ENCODE measurements at regions not wholly inside any gene's neighbourhood (a gene's known extent, or its start where the extent isn't known, plus 50 kb on each side); places are given as distances from the start of the nearest gene placed in this dataset.
"Not testable (repeated sequence)": the region's sequence is repeated elsewhere in the genome, so short reads cannot be mapped to it uniquely, and the experiment has no call there.

DNA sequence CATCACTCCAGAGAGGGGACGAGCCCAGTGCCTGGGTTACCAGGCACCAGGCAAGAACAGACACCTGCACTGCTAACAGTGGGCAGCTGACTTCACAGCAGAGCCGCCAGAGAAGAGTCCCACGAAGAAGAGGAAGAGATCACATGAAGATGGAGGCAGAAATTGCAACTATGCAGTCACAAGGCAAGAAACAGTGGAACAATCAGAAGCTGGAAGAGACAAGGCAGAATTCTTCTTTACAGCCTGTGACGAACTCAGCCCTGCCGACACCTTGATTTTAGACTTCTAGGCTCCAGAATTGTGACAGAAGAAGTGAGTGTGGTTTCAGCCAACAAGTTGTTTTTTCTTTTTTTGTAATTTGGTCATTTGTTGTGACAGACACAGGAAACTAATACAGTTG is 59.2 kb downstream of the IL12A start:
- no peaks in the 10 kb centered on the region for H3K4me1 Mint-ChIP-seq
- no peak for ATAC-seq (ENCODE audit: low read depth)
- H3K27ac Mint-ChIP-seq = no peak overlapping the region
- H3K9me3 Mint-ChIP-seq = peaks cover 4% of the 10 kb centered on the region
- peaks cover 2% of the 10 kb centered on the region for H3K36me3 Mint-ChIP-seq
- H3K4me3 Mint-ChIP-seq = no peak overlapping the region
- DNase-seq (ENCODE audit: low spot score in 2 of 2) = no peak
- peaks cover 8% of the 10 kb centered on the region for H3K27me3 Mint-ChIP-seq

DNA sequence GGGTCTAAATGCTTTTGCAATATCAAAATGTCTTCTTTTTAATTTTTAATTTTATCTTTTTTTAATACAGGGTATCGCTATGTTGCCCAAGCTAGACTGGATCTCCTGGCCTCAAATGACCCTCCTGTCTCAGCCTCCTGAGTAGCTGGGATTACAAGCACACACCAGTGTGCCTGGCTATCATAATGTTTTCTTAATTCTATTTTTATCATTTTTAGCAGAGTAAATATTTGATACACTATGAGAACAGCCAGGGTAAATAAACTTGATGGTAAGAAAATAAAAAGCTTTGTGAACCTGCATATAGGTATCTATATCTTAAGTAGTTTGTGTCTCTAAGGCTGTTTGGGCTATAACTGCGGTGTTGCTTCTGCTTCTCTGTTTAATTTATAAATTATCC is 60.4 kb downstream of the IL12A start:
- no peaks in the 10 kb centered on the region for H3K4me1 Mint-ChIP-seq
- ATAC-seq (ENCODE audit: low read depth) (no peak), DNase-seq (ENCODE audit: low spot score in 2 of 2) (no peak)
- no peak overlapping the region for H3K4me3 Mint-ChIP-seq
- H3K27me3 Mint-ChIP-seq = peaks cover 6% of the 10 kb centered on the region
- no peaks in the 10 kb centered on the region for H3K36me3 Mint-ChIP-seq
- no peaks in the 10 kb centered on the region for H3K9me3 Mint-ChIP-seq
- H3K27ac Mint-ChIP-seq = no peak overlapping the region

DNA sequence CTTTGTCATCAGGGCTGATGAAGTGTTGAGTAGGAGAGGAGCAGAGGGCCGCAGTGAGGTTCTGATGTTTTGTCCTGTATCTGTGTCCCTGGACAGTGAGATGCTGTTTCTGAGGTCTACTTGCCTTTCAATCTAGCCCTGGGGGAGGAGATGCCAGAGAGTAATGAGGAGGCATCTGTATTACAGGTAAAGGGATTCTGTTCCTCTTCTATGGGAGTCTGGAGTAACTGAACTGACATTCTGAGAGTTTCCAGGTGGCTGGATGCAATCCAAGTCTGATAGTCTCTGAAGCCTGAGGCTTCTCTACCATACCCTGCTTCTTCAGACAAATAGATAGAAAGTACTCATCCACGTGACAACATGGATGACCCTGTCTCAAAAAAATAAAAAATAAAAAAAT is 60.9 kb downstream of the IL12A start:
- Mint-ChIP-seq H3K4me1 (no peaks in the 10 kb centered on the region), H3K27ac (no peak overlapping the region), H3K9me3 (no peaks in the 10 kb centered on the region), H3K4me3 (no peak overlapping the region), H3K36me3 (no peaks in the 10 kb centered on the region), H3K27me3 (peaks cover 6% of the 10 kb centered on the region)
- DNase-seq (ENCODE audit: low spot score in 2 of 2) (no peak), ATAC-seq (ENCODE audit: low read depth) (no peak)

- H3K36me3 Mint-ChIP-seq = no peaks in the 10 kb centered on the region
- DNase-seq (ENCODE audit: low spot score in 2 of 2) = no peak
- peaks cover 8% of the 10 kb centered on the region for H3K27me3 Mint-ChIP-seq
- ATAC-seq (ENCODE audit: low read depth) = no peak
- H3K27ac Mint-ChIP-seq = no peak overlapping the region
- H3K9me3 Mint-ChIP-seq = no peaks in the 10 kb centered on the region
- H3K4me3 Mint-ChIP-seq = no peak overlapping the region
- H3K4me1 Mint-ChIP-seq = no peaks in the 10 kb centered on the region
These were observed 61.4 kb downstream of the IL12A start for GRCh38 chr3:160049988-160050387.

GRCh38 chr3:160052385-160053047 is 63.9 kb downstream of the IL12A start:
- DNase-seq (ENCODE audit: low spot score in 2 of 2) (no peak), ATAC-seq (ENCODE audit: low read depth) (no peak)
- Mint-ChIP-seq H3K9me3 (no peaks in the 10 kb centered on the region), H3K27ac (no peak overlapping the region), H3K4me3 (no peak overlapping the region), H3K36me3 (no peaks in the 10 kb centered on the region), H3K27me3 (peaks cover 8% of the 10 kb centered on the region), H3K4me1 (no peaks in the 10 kb centered on the region)

GRCh38 chr3:160053048-160053391 is 64.4 kb downstream of the IL12A start:
- Mint-ChIP-seq H3K9me3 (no peaks in the 10 kb centered on the region), H3K36me3 (no peaks in the 10 kb centered on the region), H3K4me3 (no peak overlapping the region), H3K27ac (no peak overlapping the region), H3K4me1 (no peaks in the 10 kb centered on the region), H3K27me3 (peaks cover 5% of the 10 kb centered on the region)
- DNase-seq (ENCODE audit: low spot score in 2 of 2) (no peak), ATAC-seq (ENCODE audit: low read depth) (no peak)

- not testable (repeated sequence) for H3K27ac Mint-ChIP-seq; ATAC-seq (ENCODE audit: low read depth); DNase-seq (ENCODE audit: low spot score in 2 of 2); H3K27me3 Mint-ChIP-seq; H3K9me3 Mint-ChIP-seq; H3K4me1 Mint-ChIP-seq; H3K36me3 Mint-ChIP-seq; H3K4me3 Mint-ChIP-seq
These were observed 66.2 kb downstream of the IL12A start for GRCh38 chr3:160054862-160055261.

DNA sequence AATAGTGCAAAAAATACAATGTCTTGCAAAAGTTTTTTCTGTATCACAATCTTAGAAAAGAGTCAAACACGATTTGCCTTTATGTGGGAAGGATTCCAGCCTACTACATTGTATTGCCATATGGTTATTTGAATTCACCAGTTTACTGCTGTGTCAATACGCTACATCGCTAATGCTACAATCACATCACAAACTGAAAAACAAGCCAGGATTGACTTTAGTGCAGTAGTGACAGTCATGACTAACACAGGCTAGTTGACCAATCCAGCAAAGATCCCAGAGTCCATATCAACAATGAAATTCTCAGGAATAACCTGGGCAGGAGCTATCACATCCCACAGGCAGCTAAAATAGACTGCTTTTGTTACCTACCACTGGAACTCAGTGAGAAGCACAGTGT is 67.0 kb downstream of the IL12A start:
- DNase-seq (ENCODE audit: low spot score in 2 of 2) = no peak
- Mint-ChIP-seq H3K9me3 (no peaks in the 10 kb centered on the region), H3K36me3 (no peaks in the 10 kb centered on the region), H3K27ac (no peak overlapping the region), H3K27me3 (peaks cover 5% of the 10 kb centered on the region), H3K4me3 (no peak overlapping the region), H3K4me1 (no peaks in the 10 kb centered on the region)
- ATAC-seq (ENCODE audit: low read depth) = no peak

GRCh38 chr3:160057331-160057730 is 68.7 kb downstream of the IL12A start:
- DNase-seq (ENCODE audit: low spot score in 2 of 2) (no peak), ATAC-seq (ENCODE audit: low read depth) (no peak)
- peaks cover 2% of the 10 kb centered on the region for H3K9me3 Mint-ChIP-seq
- H3K27ac Mint-ChIP-seq = no peak overlapping the region
- no peaks in the 10 kb centered on the region for H3K36me3 Mint-ChIP-seq
- H3K4me3 Mint-ChIP-seq = no peak overlapping the region
- no peaks in the 10 kb centered on the region for H3K4me1 Mint-ChIP-seq
- H3K27me3 Mint-ChIP-seq = peaks cover 4% of the 10 kb centered on the region

- DNase-seq (ENCODE audit: low spot score in 2 of 2) = no peak
- no peak overlapping the region for H3K27ac Mint-ChIP-seq
These were observed 71.9 kb downstream of the IL12A start for GRCh38 chr3:160060409-160061027.

DNA sequence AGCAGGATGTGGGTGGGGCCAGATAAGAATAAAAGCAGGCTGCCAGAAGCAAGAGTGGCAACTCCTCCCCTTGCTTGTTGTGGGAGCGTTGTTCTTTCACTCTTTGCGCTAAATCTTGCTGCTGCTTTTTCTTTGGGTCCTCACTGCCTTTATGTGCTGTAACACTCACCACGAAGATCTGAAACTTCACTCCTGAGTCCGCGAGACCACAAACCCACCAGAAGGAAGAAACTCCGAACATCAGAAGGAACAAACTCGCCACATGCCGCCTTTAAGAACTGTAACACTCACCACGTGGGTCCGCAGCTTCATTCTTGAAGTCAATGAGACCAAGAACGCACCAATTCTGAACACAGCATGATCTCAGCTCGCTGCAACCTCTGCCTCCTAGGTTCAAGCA is 72.9 kb downstream of the IL12A start:
- no peaks in the 10 kb centered on the region for H3K4me1 Mint-ChIP-seq
- no peaks in the 10 kb centered on the region for H3K27me3 Mint-ChIP-seq
- DNase-seq (ENCODE audit: low spot score in 2 of 2) (no peak), ATAC-seq (ENCODE audit: low read depth) (no peak)
- H3K9me3 Mint-ChIP-seq = peaks cover 2% of the 10 kb centered on the region
- H3K36me3 Mint-ChIP-seq = no peaks in the 10 kb centered on the region
- no peak overlapping the region for H3K27ac Mint-ChIP-seq
- H3K4me3 Mint-ChIP-seq = no peak overlapping the region

More at GRCh38 chr3:160060409-160061027, 71.9 kb downstream of the IL12A start:
- peaks cover 2% of the 10 kb centered on the region for H3K9me3 Mint-ChIP-seq
- no peaks in the 10 kb centered on the region for H3K4me1 Mint-ChIP-seq
- no peak for ATAC-seq (ENCODE audit: low read depth)
- no peaks in the 10 kb centered on the region for H3K27me3 Mint-ChIP-seq
- H3K36me3 Mint-ChIP-seq = no peaks in the 10 kb centered on the region
- no peak overlapping the region for H3K4me3 Mint-ChIP-seq

DNA sequence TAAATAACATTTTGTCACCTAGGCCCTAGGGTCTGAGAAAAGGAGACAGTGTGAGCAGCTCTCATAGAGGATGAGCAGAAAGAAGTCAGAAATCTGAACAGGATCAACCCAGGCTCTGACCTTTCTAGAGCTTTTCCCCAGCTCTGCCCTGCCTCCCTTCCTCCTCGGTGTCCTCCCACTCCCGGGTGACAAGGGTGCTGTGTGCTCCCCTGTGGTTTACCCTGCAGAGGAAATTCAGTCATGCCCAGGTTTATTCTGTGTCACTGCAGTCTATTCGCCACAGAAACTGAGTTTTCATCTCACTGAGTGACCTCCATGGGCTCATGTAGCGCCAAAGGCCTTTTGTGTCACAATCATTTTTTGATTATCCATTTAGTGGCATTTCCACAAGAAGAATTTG is 76.6 kb downstream of the IL12A start:
- H3K36me3 Mint-ChIP-seq = no peaks in the 10 kb centered on the region
- no peak for ATAC-seq (ENCODE audit: low read depth)

GRCh38 chr3:160065786-160066185 is 77.2 kb downstream of the IL12A start:
- ATAC-seq (ENCODE audit: low read depth) (no peak), DNase-seq (ENCODE audit: low spot score in 2 of 2) (no peak)
- Mint-ChIP-seq H3K9me3 (peaks cover 2% of the 10 kb centered on the region), H3K27me3 (peaks cover 2% of the 10 kb centered on the region), H3K4me3 (no peak overlapping the region), H3K4me1 (no peaks in the 10 kb centered on the region), H3K36me3 (no peaks in the 10 kb centered on the region), H3K27ac (no peak overlapping the region)

More for the DNA sequence above, 76.6 kb downstream of the IL12A start:
- DNase-seq (ENCODE audit: low spot score in 2 of 2) = no peak
- H3K4me3 Mint-ChIP-seq = no peak overlapping the region
- H3K4me1 Mint-ChIP-seq = no peaks in the 10 kb centered on the region
- peaks cover 2% of the 10 kb centered on the region for H3K27me3 Mint-ChIP-seq
- H3K27ac Mint-ChIP-seq = no peak overlapping the region
- H3K9me3 Mint-ChIP-seq = peaks cover 2% of the 10 kb centered on the region

DNA sequence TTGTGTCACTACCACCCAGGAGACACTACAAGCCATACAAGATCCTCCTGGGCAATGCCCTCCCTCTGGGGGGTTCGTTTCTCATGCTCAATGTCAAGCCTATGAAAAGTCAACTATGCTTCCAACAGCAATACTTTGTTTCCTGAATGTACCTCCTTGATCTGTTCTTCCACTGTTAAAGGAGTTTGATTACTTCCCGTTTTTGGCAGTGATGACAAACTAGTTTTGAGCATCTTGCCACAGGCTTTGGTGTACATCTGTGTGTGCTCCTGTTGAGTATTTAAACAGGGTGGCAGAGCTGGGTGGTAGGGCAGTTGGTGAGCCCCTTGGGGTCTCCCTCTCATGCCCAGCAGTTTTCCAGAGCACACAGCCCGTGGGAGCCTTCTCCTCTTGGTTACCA is 81.4 kb downstream of the IL12A start:
- ATAC-seq (ENCODE audit: low read depth) = no peak
- peaks cover 2% of the 10 kb centered on the region for H3K27me3 Mint-ChIP-seq
- H3K4me3 Mint-ChIP-seq = no peak overlapping the region
- no peaks in the 10 kb centered on the region for H3K9me3 Mint-ChIP-seq
- no peak for DNase-seq (ENCODE audit: low spot score in 2 of 2)
- no peak overlapping the region for H3K27ac Mint-ChIP-seq
- no peaks in the 10 kb centered on the region for H3K4me1 Mint-ChIP-seq
- H3K36me3 Mint-ChIP-seq = no peaks in the 10 kb centered on the region

GRCh38 chr3:160076519-160076918 is 87.9 kb downstream of the IL12A start:
- ATAC-seq (ENCODE audit: low read depth) (no peak), DNase-seq (ENCODE audit: low spot score in 2 of 2) (no peak)
- Mint-ChIP-seq H3K9me3 (no peaks in the 10 kb centered on the region), H3K4me1 (no peaks in the 10 kb centered on the region), H3K36me3 (no peaks in the 10 kb centered on the region), H3K27me3 (no peaks in the 10 kb centered on the region), H3K27ac (no peak overlapping the region), H3K4me3 (no peak overlapping the region)

All from memory B cell (primary cell).